Immature natural killer cell (primary cell): ENCODE measurements at regions not wholly inside any gene's neighbourhood (a gene's known extent, or its start where the extent isn't known, plus 50 kb on each side); places are given as distances from the start of the nearest gene placed in this dataset.
A peak's percentile ranks its signal among the peaks of the same experiment; 100 is the strongest.
"Not testable (repeated sequence)": the region's sequence is repeated elsewhere in the genome, so short reads cannot be mapped to it uniquely, and the experiment has no call there.

Experiments used
- DNase-seq, 3 donors: peaks; one replicate each; pipeline ENCODE4 v3.0.0; 2022; ENCODE audit warnings: mixed read lengths in 1 of 3
- H3K27ac Mint-ChIP-seq, 6 donors: one replicate each; pipeline ENCODE4 v1.8.0; 2020; ENCODE audit warnings: mixed read lengths in 6 of 6, mild to moderate bottlenecking in 5 of 6, inconsistent platforms in 4 of 6, moderate library complexity in 3 of 6
- H3K27me3 Mint-ChIP-seq, 3 donors: one replicate each; pipeline ENCODE4 v1.8.0; 2020 to 2021; ENCODE audit warnings: low read depth in 3 of 3, mild to moderate bottlenecking in 3 of 3, mixed read lengths in 3 of 3, moderate library complexity in 3 of 3, inconsistent platforms in 1 of 3
- H3K36me3 Mint-ChIP-seq, 3 donors: one replicate each; pipeline ENCODE4 v1.8.0; 2020; ENCODE audit warnings: mixed read lengths in 3 of 3, inconsistent platforms in 2 of 3, mild to moderate bottlenecking in 2 of 3
- H3K4me1 Mint-ChIP-seq, 2 donors: one replicate each; pipeline ENCODE4 v1.8.0; 2020; ENCODE audit warnings: inconsistent platforms in 2 of 2, mild to moderate bottlenecking in 2 of 2, mixed read lengths in 2 of 2, moderate library complexity in 1 of 2
- H3K4me3 Mint-ChIP-seq, 5 donors: one replicate each; pipeline ENCODE4 v1.8.0; 2020; ENCODE audit warnings: mild to moderate bottlenecking in 5 of 5, mixed read lengths in 5 of 5, inconsistent platforms in 3 of 5, moderate library complexity in 3 of 5
- H3K9me3 Mint-ChIP-seq, 6 donors: one replicate each; pipeline ENCODE4 v1.8.0; 2020; ENCODE audit warnings: mild to moderate bottlenecking in 6 of 6, mixed read lengths in 6 of 6, inconsistent platforms in 4 of 6, moderate library complexity in 3 of 6

- no peaks in the 10 kb centered on the region for H3K36me3 Mint-ChIP-seq
- H3K9me3 Mint-ChIP-seq: no peaks in the 10 kb centered on the region
- H3K27ac Mint-ChIP-seq: no peak overlapping the region
- H3K27me3 Mint-ChIP-seq: peaks cover 0 to 10% (median 3%) of the 10 kb centered on the region in 3 donors
- no peak for DNase-seq
- H3K4me1 Mint-ChIP-seq: peaks cover 22 to 37% of the 10 kb centered on the region in 2 donors
- H3K4me3 Mint-ChIP-seq: peak overlapping the region in 1 of 5 donors; percentile 29
Measured at GRCh38 chr5:36421256-36421655, 119.6 kb upstream of the RANBP3L start.

DNA sequence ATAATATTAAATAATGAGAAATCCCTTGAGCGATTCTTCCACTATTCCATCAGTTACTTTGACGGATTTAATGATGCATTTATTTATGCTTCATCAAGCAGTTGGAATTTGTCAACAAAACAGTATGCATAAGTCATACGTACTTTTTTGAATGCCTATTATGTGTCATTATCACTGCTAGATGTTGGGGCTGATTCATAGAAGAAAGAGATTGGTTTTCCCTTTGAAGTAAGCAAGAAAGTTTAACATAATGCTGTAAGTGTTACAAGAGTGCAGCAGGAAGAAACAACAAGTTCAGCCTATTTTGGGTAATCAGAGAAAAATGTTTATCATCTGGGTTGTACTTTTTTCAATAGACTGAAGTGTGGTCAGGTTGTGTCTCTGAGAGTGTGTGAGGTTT is 121.2 kb upstream of the RANBP3L start:
- no peaks in the 10 kb centered on the region for H3K36me3 Mint-ChIP-seq
- DNase-seq: no peak
- H3K9me3 Mint-ChIP-seq: peaks cover 0 to 3% (median 0%) of the 10 kb centered on the region in 6 donors
- H3K4me1 Mint-ChIP-seq: peaks cover 22 to 37% of the 10 kb centered on the region in 2 donors
- peaks cover 0 to 10% (median 5%) of the 10 kb centered on the region in 3 donors for H3K27me3 Mint-ChIP-seq
- H3K27ac Mint-ChIP-seq: peak overlapping the region in 1 of 6 donors; percentile 55
- no peak overlapping the region for H3K4me3 Mint-ChIP-seq

DNA sequence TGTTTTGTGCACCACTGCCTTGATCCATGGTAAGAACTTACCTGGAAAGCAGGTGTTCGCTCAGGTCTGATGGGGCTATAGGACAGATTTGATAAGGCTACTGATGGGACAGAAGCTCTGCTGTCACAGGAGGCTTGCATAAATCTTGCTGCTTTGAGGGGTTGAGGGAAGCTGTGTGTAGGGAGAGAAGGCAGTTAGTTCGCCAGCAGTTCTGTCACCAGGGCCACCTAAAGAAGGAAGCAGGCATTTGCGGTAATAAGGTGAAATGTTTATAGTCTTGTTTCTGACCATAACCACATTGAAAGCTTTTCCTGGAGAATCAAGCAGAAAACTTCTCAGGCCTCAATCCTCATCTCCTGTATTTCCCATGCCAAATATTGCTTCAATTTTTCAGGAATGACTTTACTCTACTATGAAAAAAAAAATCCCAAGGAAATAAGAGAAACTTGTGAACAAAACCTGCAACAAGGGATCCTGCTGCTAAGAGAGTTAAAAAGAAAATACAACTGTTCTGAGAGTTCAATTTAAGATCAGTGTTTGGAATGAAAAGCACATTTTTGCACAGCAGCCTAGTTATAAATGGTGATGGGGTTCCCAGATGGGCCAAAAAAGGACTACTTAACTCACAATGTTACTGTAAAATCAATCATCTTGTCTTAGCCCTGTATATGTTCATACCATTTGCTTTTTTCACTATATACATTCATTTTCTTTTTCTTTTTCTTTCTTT is 122.0 kb upstream of the RANBP3L start:
- DNase-seq: no peak
- Mint-ChIP-seq H3K4me3 (no peak overlapping the region), H3K36me3 (no peaks in the 10 kb centered on the region), H3K9me3 (peaks cover 0 to 3% (median 0%) of the 10 kb centered on the region in 6 donors), H3K4me1 (peaks cover 20 to 34% of the 10 kb centered on the region in 2 donors), H3K27me3 (peaks cover 0 to 10% (median 5%) of the 10 kb centered on the region in 3 donors), H3K27ac (no peak overlapping the region)

GRCh38 chr5:36426070-36426469 is 124.4 kb upstream of the RANBP3L start:
- H3K36me3 Mint-ChIP-seq, H3K9me3 Mint-ChIP-seq, H3K27ac Mint-ChIP-seq, H3K4me3 Mint-ChIP-seq, DNase-seq: not testable (repeated sequence)
- Mint-ChIP-seq H3K4me1 (peaks cover 8 to 20% of the 10 kb centered on the region in 2 donors), H3K27me3 (peaks cover 0 to 13% (median 7%) of the 10 kb centered on the region in 3 donors)

- Mint-ChIP-seq H3K27me3 (peaks cover 0 to 7% (median 0%) of the 10 kb centered on the region in 3 donors), H3K4me1 (no peaks in the 10 kb centered on the region), H3K36me3 (peaks cover 0 to 7% (median 4%) of the 10 kb centered on the region in 3 donors), H3K4me3 (no peak overlapping the region), H3K27ac (no peak overlapping the region), H3K9me3 (peaks cover 0 to 5% (median under 1%) of the 10 kb centered on the region in 6 donors)
- no peak for DNase-seq
Measured at GRCh38 chr5:36435516-36435915, 133.8 kb upstream of the RANBP3L start.

- Mint-ChIP-seq H3K36me3 (peaks cover 0 to 4% (median under 1%) of the 10 kb centered on the region in 3 donors), H3K27ac (no peak overlapping the region), H3K9me3 (peaks cover 0 to 2% (median 0%) of the 10 kb centered on the region in 6 donors), H3K4me1 (no peaks in the 10 kb centered on the region), H3K27me3 (peaks cover 0 to 6% (median 0%) of the 10 kb centered on the region in 3 donors), H3K4me3 (no peak overlapping the region)
- no peak for DNase-seq
Measured at GRCh38 chr5:36436306-36436705, 134.6 kb upstream of the RANBP3L start.

DNA sequence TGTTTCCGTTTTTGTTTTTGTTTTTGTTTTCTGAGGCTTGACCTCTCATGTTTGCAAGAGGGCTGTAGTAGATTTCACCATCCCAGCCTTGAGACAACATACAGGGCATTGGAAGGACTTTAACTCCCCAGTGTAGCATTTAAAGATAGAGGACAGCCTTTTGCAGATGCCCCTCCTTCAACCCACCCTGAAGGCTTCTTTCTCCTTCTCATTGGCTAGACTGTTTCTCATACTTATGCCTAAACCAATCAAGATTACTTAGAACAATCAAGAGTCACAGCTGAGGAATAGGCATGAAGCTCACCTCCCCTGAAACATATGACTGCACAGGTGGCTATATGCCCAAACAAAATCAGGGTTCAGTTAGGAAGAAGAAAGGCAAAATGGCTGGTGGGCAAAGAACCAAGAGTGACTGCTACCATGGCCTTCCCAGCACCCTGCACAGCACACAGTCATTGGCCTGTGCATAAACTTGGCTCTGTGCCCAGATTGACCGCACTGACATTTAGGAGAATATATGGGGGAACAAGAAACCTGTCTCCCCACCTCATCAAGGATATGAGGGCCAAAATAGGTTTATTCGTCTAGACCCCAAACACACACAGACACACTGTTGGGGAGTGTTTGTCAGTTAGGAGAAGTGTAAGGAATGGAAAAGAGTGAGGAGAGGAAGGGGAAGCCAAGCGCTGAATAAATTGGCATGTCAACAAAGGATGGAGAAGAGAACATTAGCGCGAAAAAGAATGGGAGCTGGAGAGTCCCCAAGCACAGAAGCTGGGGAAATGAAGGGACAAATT is 137.3 kb upstream of the RANBP3L start:
- Mint-ChIP-seq H3K9me3 (peaks cover 0 to 3% (median 0%) of the 10 kb centered on the region in 6 donors), H3K4me3 (no peak overlapping the region), H3K27ac (no peak overlapping the region), H3K27me3 (peaks cover 0 to 6% (median 3%) of the 10 kb centered on the region in 3 donors), H3K36me3 (peaks cover 0 to 4% (median 0%) of the 10 kb centered on the region in 3 donors), H3K4me1 (no peaks in the 10 kb centered on the region)
- DNase-seq: no peak

- peaks cover 0 to 4% (median 0%) of the 10 kb centered on the region in 3 donors for H3K36me3 Mint-ChIP-seq
Measured at GRCh38 chr5:36440300-36440699, 138.6 kb upstream of the RANBP3L start.

DNA sequence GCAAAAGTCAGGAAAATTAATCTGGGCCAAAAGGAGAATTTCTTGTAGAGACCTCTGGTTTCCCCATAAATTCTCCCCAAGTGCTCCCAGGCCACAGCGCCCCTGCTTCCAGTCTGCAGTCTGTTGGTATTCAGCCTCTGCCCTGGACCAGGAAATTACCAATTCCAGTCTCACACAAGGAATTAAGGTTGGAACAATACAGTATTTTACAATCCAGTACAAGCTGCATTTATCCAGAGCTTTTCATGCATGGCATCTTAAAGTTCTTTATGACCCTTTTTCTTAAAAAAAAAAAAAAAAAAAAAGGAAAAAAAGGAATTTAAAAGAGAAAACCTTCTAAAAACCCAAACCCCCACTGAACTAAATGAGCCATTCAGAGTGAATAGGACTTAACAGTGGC is 139.6 kb upstream of the RANBP3L start:
- peaks cover 0 to 4% (median 0%) of the 10 kb centered on the region in 6 donors for H3K9me3 Mint-ChIP-seq
- no peaks in the 10 kb centered on the region for H3K4me1 Mint-ChIP-seq
- H3K27me3 Mint-ChIP-seq: peaks cover 0 to 6% (median 3%) of the 10 kb centered on the region in 3 donors
- no peak overlapping the region for H3K27ac Mint-ChIP-seq
- no peak overlapping the region for H3K4me3 Mint-ChIP-seq
- DNase-seq: no peak
- peaks cover 0 to 4% (median 0%) of the 10 kb centered on the region in 3 donors for H3K36me3 Mint-ChIP-seq

More at GRCh38 chr5:36440300-36440699, 138.6 kb upstream of the RANBP3L start:
- Mint-ChIP-seq H3K4me1 (no peaks in the 10 kb centered on the region), H3K9me3 (peaks cover 0 to 4% (median 0%) of the 10 kb centered on the region in 6 donors), H3K27ac (no peak overlapping the region), H3K4me3 (no peak overlapping the region), H3K27me3 (peaks cover 0 to 6% (median 3%) of the 10 kb centered on the region in 3 donors)
- DNase-seq: no peak

DNA sequence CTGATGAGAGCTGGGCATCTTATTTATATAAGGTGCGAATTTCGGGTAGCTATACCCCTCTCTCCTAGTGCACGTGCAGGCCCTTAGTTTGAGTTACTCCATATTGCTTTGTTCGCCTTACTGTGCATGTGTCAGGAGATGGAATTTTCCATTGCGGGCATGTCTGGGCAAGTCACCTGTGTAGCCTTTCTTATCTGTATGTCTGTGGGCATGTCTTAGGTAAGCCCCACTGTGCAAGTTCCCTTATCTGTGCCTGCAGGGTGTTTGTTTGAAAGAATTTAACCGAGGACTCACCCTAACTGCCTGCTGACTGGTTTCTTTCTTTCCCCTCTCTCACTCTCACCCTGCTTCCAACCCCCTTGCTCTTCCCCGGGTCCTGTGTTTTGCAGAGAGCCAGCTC is 140.7 kb upstream of the RANBP3L start:
- Mint-ChIP-seq H3K4me1 (no peaks in the 10 kb centered on the region), H3K27ac (no peak overlapping the region)

GRCh38 chr5:36442796-36443195 is 141.1 kb upstream of the RANBP3L start:
- Mint-ChIP-seq H3K9me3 (peaks cover 0 to 2% (median 0%) of the 10 kb centered on the region in 6 donors), H3K4me1 (no peaks in the 10 kb centered on the region), H3K36me3 (peaks cover 0 to 4% (median 0%) of the 10 kb centered on the region in 3 donors), H3K4me3 (no peak overlapping the region), H3K27me3 (peaks cover 0 to 6% (median 3%) of the 10 kb centered on the region in 3 donors), H3K27ac (no peak overlapping the region)
- no peak for DNase-seq

More for the DNA sequence above, 140.7 kb upstream of the RANBP3L start:
- Mint-ChIP-seq H3K9me3 (peaks cover 0 to 2% (median 0%) of the 10 kb centered on the region in 6 donors), H3K36me3 (peaks cover 0 to 4% (median 0%) of the 10 kb centered on the region in 3 donors), H3K4me3 (no peak overlapping the region), H3K27me3 (peaks cover 0 to 6% (median 3%) of the 10 kb centered on the region in 3 donors)
- DNase-seq: no peak

GRCh38 chr5:36443941-36444340 is 142.2 kb upstream of the RANBP3L start:
- Mint-ChIP-seq H3K27me3 (peaks cover 0 to 6% (median 3%) of the 10 kb centered on the region in 3 donors), H3K36me3 (peaks cover 0 to 4% (median 0%) of the 10 kb centered on the region in 3 donors)

DNA sequence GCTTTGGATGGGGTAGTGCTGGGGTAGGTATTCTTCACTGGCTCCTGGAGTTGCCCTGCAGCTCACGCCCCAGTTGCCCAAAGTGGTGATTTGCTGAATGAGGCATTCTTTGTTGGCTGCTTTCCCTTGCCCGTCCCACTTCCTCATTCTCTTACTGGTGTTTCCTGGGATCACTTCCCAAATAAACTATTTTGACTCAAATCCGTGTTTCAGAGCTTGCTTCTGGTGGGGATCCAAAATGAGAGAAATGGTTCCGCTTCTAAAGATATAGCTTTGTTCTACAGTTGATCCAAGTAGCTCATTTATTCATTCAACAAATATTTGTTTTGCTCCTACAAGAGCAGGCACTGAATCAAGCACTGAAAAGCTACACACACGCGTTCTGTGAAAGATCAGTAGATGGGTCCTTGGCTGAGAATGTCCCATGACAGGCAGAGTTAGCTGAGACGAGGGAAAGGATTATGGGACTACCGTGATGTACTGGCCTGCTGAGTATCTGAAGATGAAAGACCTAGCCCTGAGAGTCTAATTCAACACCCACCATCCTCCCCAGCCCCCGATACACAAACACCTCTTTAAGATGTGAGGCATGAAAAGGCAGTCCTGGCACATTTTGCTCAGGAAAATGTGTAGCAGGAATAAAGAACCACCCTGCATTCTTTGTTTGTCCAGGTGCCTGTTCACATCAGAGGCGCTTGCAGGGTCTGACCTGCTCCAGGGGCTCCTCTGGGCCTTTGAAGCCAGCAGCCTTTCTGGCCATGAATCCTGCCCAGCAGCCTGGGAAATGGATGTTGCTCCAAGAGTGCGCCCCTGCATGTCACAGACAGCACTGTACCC is 143.1 kb upstream of the RANBP3L start:
- no peak for DNase-seq
- no peaks in the 10 kb centered on the region for H3K4me1 Mint-ChIP-seq
- H3K27ac Mint-ChIP-seq: no peak overlapping the region
- H3K27me3 Mint-ChIP-seq: peaks cover 0 to 6% (median 3%) of the 10 kb centered on the region in 3 donors
- no peaks in the 10 kb centered on the region for H3K36me3 Mint-ChIP-seq
- peaks cover 0 to 2% (median 0%) of the 10 kb centered on the region in 6 donors for H3K9me3 Mint-ChIP-seq
- H3K4me3 Mint-ChIP-seq: no peak overlapping the region

More at GRCh38 chr5:36443941-36444340, 142.2 kb upstream of the RANBP3L start:
- Mint-ChIP-seq H3K9me3 (peaks cover 0 to 2% (median 0%) of the 10 kb centered on the region in 6 donors), H3K27ac (no peak overlapping the region), H3K4me3 (no peak overlapping the region), H3K4me1 (no peaks in the 10 kb centered on the region)
- DNase-seq: no peak
